HCT116 (cell line): ENCODE measurements at regions not wholly inside any gene's neighbourhood (a gene's known extent, or its start where the extent isn't known, plus 50 kb on each side); places are given as distances from the start of the nearest gene placed in this dataset.

Experiments
- ATAC-seq: fragments of 200-7000 bp; cut with Tn5 transposase; 2 replicates; pipeline ENCODE4 v1.9.1; 2020; ENCODE audit warnings: mild to moderate bottlenecking, moderate library complexity
- BruUV-seq: library from RNA; stranded (reverse); fragments of 400-500 nt; replicated peaks from 2 replicates; lab custom pipeline; 2021; lab: Mats Ljungman, UMichigan
- CTCF ChIA-PET: fragments of 300-600 bp; sonication (Branson Sonifier 250); formaldehyde crosslinking; loops from one replicate; lab custom pipeline; 2021; ENCODE audit warnings: antibody characterized with exemption; lab: Charles Lee
- POLR2A ChIA-PET: fragments of 300-600, 350-600 bp; sonication (Branson Sonifier 250); formaldehyde crosslinking; loops from one replicate; lab custom pipeline; 2021; ENCODE audit warnings: antibody characterized with exemption; lab: Charles Lee
- RAD21 ChIA-PET, 2 experiments: fragments of 300-600 bp; sonication (Branson Sonifier 250); formaldehyde crosslinking; loops; one replicate each; lab custom pipeline; 2023; ENCODE audit warnings: low total read pairs in 2 of 2; ENCODE audit not compliant: uncharacterized antibody in 2 of 2, unreplicated experiment in 2 of 2, low non-redundant PET in 1 of 2; lab: Charles Lee
- DNase-seq: peaks from one replicate; pipeline ENCODE4 v3.0.0-alpha.2; 2010; ENCODE audit warnings: low read depth, low spot score
- H2AFZ ChIP-seq: fragments of 200-600 bp; shearing (Covaris generic), sonication (generic); 2 replicates; pipeline ENCODE4 v1.6.1; 2017; ENCODE audit warnings: low read depth, mixed run types, mixed read lengths, antibody characterized with exemption, low read length; ENCODE audit not compliant: poor library complexity, severe bottlenecking
- H3K27ac ChIP-seq: 2 replicates; pipeline ENCODE4 v1.5.1; 2012; ENCODE audit warnings: low read depth, low read length
- H3K27me3 ChIP-seq: fragments of 200-600 bp; sonication (generic); 2 replicates; pipeline ENCODE4 v1.6.1; 2016; ENCODE audit warnings: mixed run types, low read length, mixed read lengths; ENCODE audit not compliant: insufficient read depth
- H3K36me3 ChIP-seq, 2 experiments: fragments of 200-500 bp in 1 of 2; fragments of 200-600 bp in 1 of 2; sonication (Bioruptor generic) in 1 of 2; sonication (generic) in 1 of 2; 2 replicates each; pipeline versions ENCODE4 v1.5.1 to v1.6.1; 2014 to 2016; ENCODE audit warnings: low read length in 2 of 2, inconsistent platforms in 1 of 2, mixed read lengths in 1 of 2, mixed run types in 1 of 2; ENCODE audit not compliant: insufficient read depth in 2 of 2, control insufficient read depth in 1 of 2
- H3K4me1 ChIP-seq, 2 experiments: fragments of 200-600 bp in 1 of 2; sonication (generic) in 1 of 2; 2 replicates each; pipeline versions ENCODE4 v1.5.1 to v1.6.1; 2012 to 2017; ENCODE audit warnings: low read length in 2 of 2, inconsistent platforms in 1 of 2, mild to moderate bottlenecking in 1 of 2, mixed read lengths in 1 of 2, mixed run types in 1 of 2, moderate library complexity in 1 of 2; ENCODE audit not compliant: insufficient read depth in 2 of 2, control insufficient read depth in 1 of 2
- H3K4me2 ChIP-seq: fragments of 200-600 bp; sonication (generic); 2 replicates; pipeline ENCODE4 v1.6.1; 2017; ENCODE audit warnings: mixed run types, low read length, mixed read lengths
- H3K4me3 ChIP-seq, 2 experiments: fragments of 200-600 bp in 1 of 2; sonication (generic) in 1 of 2; replicated peaks in 1 of 2; 2 replicates each; pipeline ENCODE4 v1.5.1; 2011 to 2016; ENCODE audit warnings: low read length in 2 of 2, control low read depth in 1 of 2, low read depth in 1 of 2, mild to moderate bottlenecking in 1 of 2, mixed read lengths in 1 of 2, mixed run types in 1 of 2
- H3K79me2 ChIP-seq: fragments of 200-600 bp; sonication (generic); 2 replicates; pipeline ENCODE4 v1.6.1; 2017; ENCODE audit warnings: mild to moderate bottlenecking, mixed run types, low read length, moderate library complexity, mixed read lengths; ENCODE audit not compliant: insufficient read depth
- H3K9ac ChIP-seq: fragments of 200-600 bp; sonication (generic); 2 replicates; pipeline ENCODE4 v1.6.1; 2016; ENCODE audit warnings: low read length, mixed read lengths
- H3K9me2 ChIP-seq: fragments of 200-600 bp; sonication (generic), shearing (Covaris generic); 2 replicates; pipeline ENCODE4 v1.6.1; 2017; ENCODE audit warnings: mixed run types, mild to moderate bottlenecking, moderate library complexity; ENCODE audit not compliant: insufficient read depth
- H3K9me3 ChIP-seq, 2 experiments: fragments of 200-500 bp in 1 of 2; fragments of 200-600 bp in 1 of 2; sonication (Bioruptor generic) in 1 of 2; sonication (generic) in 1 of 2; 2 replicates each; pipeline ENCODE4 v1.6.1; 2014 to 2017; ENCODE audit warnings: low read length in 2 of 2, mixed read lengths in 2 of 2, inconsistent platforms in 1 of 2, low read depth in 1 of 2, mild to moderate bottlenecking in 1 of 2, mixed run types in 1 of 2, moderate library complexity in 1 of 2; ENCODE audit not compliant: control insufficient read depth in 1 of 2, insufficient read depth in 1 of 2
- H4K20me1 ChIP-seq: fragments of 200-600 bp; sonication (generic), shearing (Covaris generic); 2 replicates; pipeline ENCODE4 v1.6.1; 2017; ENCODE audit warnings: mixed run types, mild to moderate bottlenecking, moderate library complexity; ENCODE audit not compliant: insufficient read depth
- EZH2 ChIP-seq: fragments of 200-600 bp; sonication (generic); IDR thresholded peaks from 2 replicates; pipeline ENCODE4 v1.6.1; 2017; ENCODE audit warnings: antibody characterized with exemption, mixed run types
- POLR2AphosphoS5 ChIP-seq: IDR thresholded peaks from 2 replicates; pipeline ENCODE4 v1.6.1; 2011; ENCODE audit warnings: mild to moderate bottlenecking, low read depth, low read length, moderate library complexity
- REST ChIP-seq: IDR thresholded peaks from 2 replicates; pipeline ENCODE4 v1.6.1; 2012; ENCODE audit warnings: low read depth
- TCF7L2 ChIP-seq: IDR thresholded peaks from 2 replicates; pipeline ENCODE4 v1.7.0; 2011; ENCODE audit warnings: borderline replicate concordance, inconsistent platforms; ENCODE audit not compliant: insufficient read depth, insufficient read length; ENCODE audit errors: extremely low read depth
- ZFX ChIP-seq: fragments of 450-650 bp; IDR thresholded peaks from 2 replicates; pipeline ENCODE4 v1.6.1; 2017
- intact Hi-C: fragments of 100-400 bp; cut with micrococcal nuclease; formaldehyde crosslinking; loops from 2 replicates; pipeline ENCODE4 v1.10.0; 2022

- Histone ChIP-seq H3K4me3 (no peak overlapping the region), H3K9me2 (no peaks in the 10 kb centered on the region), H4K20me1 (no peaks in the 10 kb centered on the region), H3K9ac (no peak overlapping the region), H3K4me1 (peaks cover 0 to 5% of the 10 kb centered on the region in 2 experiments; a peak in 2 of 4 replicates), H3K79me2 (no peaks in the 10 kb centered on the region), H2AFZ (no peak overlapping the region), H3K36me3 (no peaks in the 10 kb centered on the region), H3K27me3 (peaks cover 23% of the 10 kb centered on the region; the same call in 1 of the 2 replicates), H3K9me3 (no peaks in the 10 kb centered on the region), H3K27ac (no peak overlapping the region), H3K4me2 (no peak overlapping the region)
- RAD21 ChIA-PET, result no interaction called here
- intact Hi-C loops, result no loop called here
- ATAC-seq (no peak), DNase-seq (no peak)
- BruUV-seq, result no TSS peak
- TF ChIP-seq ZFX, result no peak
- CTCF ChIA-PET, result no interaction called here
- POLR2A ChIA-PET, result no interaction called here
Measured at GRCh38 chr13:47679401-47679800, 321.7 kb downstream of the SUCLA2 start.

GRCh38 chr13:47678201-47678968 is 322.7 kb downstream of the SUCLA2 start:
- no peak for DNase-seq
- no peaks in the 10 kb centered on the region for H3K36me3 ChIP-seq
- H3K9ac ChIP-seq, result no peak overlapping the region
- CTCF ChIA-PET, result no interaction called here
- no peaks in the 10 kb centered on the region for H4K20me1 ChIP-seq
- H3K79me2 ChIP-seq, result no peaks in the 10 kb centered on the region
- no peak for ATAC-seq
- H3K4me3 ChIP-seq, result no peak overlapping the region
- no peak overlapping the region for H3K4me2 ChIP-seq
- no peaks in the 10 kb centered on the region for H3K9me3 ChIP-seq
- no peak overlapping the region for H3K27ac ChIP-seq
- no peak for TF ChIP-seq POLR2AphosphoS5
- TF ChIP-seq EZH2, result no peak
- TF ChIP-seq REST, result no peak
- no peak for TF ChIP-seq TCF7L2
- RAD21 ChIA-PET, result no interaction called here
- peaks cover 0 to 5% of the 10 kb centered on the region in 2 experiments; a peak in 2 of 4 replicates for H3K4me1 ChIP-seq
- POLR2A ChIA-PET, result no interaction called here
- peaks cover 20% of the 10 kb centered on the region; the same call in 1 of the 2 replicates for H3K27me3 ChIP-seq
- no peaks in the 10 kb centered on the region for H3K9me2 ChIP-seq
- no peak overlapping the region for H2AFZ ChIP-seq
- intact Hi-C loops, result no loop called here
- no TSS peak for BruUV-seq
